Retina (tissue), 1 donor: ENCODE measurements at regions not wholly inside any gene's neighbourhood (a gene's known extent, or its start where the extent isn't known, plus 50 kb on each side); places are given as distances from the start of the nearest gene placed in this dataset.
A peak's percentile ranks its signal among the peaks of the same experiment; 100 is the strongest.

Experiments
- DNase-seq: peaks from one replicate; pipeline ENCODE4 v3.0.0-alpha.2; 2016

GRCh38 chr12:39124768-39125167 is 219.4 kb upstream of the CPNE8 start:
- no peak for DNase-seq

- no peak for DNase-seq
Measured at GRCh38 chr12:39123580-39124253, 218.3 kb upstream of the CPNE8 start.

- no peak for DNase-seq
Measured at GRCh38 chr12:39122562-39123204, 217.3 kb upstream of the CPNE8 start.

- DNase-seq = no peak
Measured at GRCh38 chr12:39116861-39117260, 211.5 kb upstream of the CPNE8 start.

GRCh38 chr12:39112064-39112463 is 206.7 kb upstream of the CPNE8 start:
- peak; percentile 14 for DNase-seq

- DNase-seq = no peak
Measured at GRCh38 chr12:39105111-39105510, 199.7 kb upstream of the CPNE8 start.

- DNase-seq = peak; percentile 57
Measured at GRCh38 chr12:39103552-39104165, 198.3 kb upstream of the CPNE8 start.

GRCh38 chr12:39102474-39103209 is 197.3 kb upstream of the CPNE8 start:
- no peak for DNase-seq

GRCh38 chr12:39095636-39096330 is 190.4 kb upstream of the CPNE8 start:
- no peak for DNase-seq

GRCh38 chr12:39081910-39082309 is 176.5 kb upstream of the CPNE8 start:
- DNase-seq = no peak

- peak; percentile 14 for DNase-seq
Measured at GRCh38 chr12:39077226-39077625, 171.8 kb upstream of the CPNE8 start.

- no peak for DNase-seq
Measured at GRCh38 chr12:39074063-39074462, 168.7 kb upstream of the CPNE8 start.

- DNase-seq = no peak
Measured at GRCh38 chr12:39072658-39073057, 167.3 kb upstream of the CPNE8 start.

- no peak for DNase-seq
Measured at GRCh38 chr12:39071611-39072010, 166.2 kb upstream of the CPNE8 start.

GRCh38 chr12:39070775-39071174 is 165.4 kb upstream of the CPNE8 start:
- DNase-seq = no peak

GRCh38 chr12:39065455-39065854 is 160.1 kb upstream of the CPNE8 start:
- no peak for DNase-seq

- DNase-seq = no peak
Measured at GRCh38 chr12:39064708-39065107, 159.3 kb upstream of the CPNE8 start.

GRCh38 chr12:39062266-39062996 is 157.0 kb upstream of the CPNE8 start:
- no peak for DNase-seq

GRCh38 chr12:39061576-39061975 is 156.2 kb upstream of the CPNE8 start:
- DNase-seq = no peak

- DNase-seq = no peak
Measured at GRCh38 chr12:39048395-39048794, 143.0 kb upstream of the CPNE8 start.

- no peak for DNase-seq
Measured at GRCh38 chr12:39047539-39048262, 142.3 kb upstream of the CPNE8 start.

GRCh38 chr12:39044754-39045153 is 139.4 kb upstream of the CPNE8 start:
- DNase-seq = no peak
